GM21717 (cell line): ENCODE measurements at regions not wholly inside any gene's neighbourhood (a gene's known extent, or its start where the extent isn't known, plus 50 kb on each side); places are given as distances from the start of the nearest gene placed in this dataset.

Source experiments
- ATAC-seq: cut with Tn5 transposase; IDR thresholded peaks from one replicate; pipeline ENCODE4 v1.9.1; 2021; ENCODE audit warnings: mild to moderate bottlenecking, moderate library complexity; ENCODE audit not compliant: unreplicated experiment

GRCh38 chr12:4137015-4137414 is 136.5 kb upstream of the CCND2 start:
- ATAC-seq = no peak

- ATAC-seq = peak; percentile 74
Observed at GRCh38 chr12:4135919-4136605, 137.5 kb upstream of the CCND2 start.

- no peak for ATAC-seq
Observed at GRCh38 chr12:4134448-4135263, 138.9 kb upstream of the CCND2 start.

- ATAC-seq = no peak
Observed at GRCh38 chr12:4133636-4134447, 139.7 kb upstream of the CCND2 start.

- no peak for ATAC-seq
Observed at GRCh38 chr12:4133029-4133428, 140.5 kb upstream of the CCND2 start.

GRCh38 chr12:4121506-4122020 is 152.0 kb upstream of the CCND2 start:
- no peak for ATAC-seq

GRCh38 chr12:4120316-4120917 is 153.1 kb upstream of the CCND2 start:
- no peak for ATAC-seq

GRCh38 chr12:4119157-4119761 is 154.3 kb upstream of the CCND2 start:
- peak; percentile 73 for ATAC-seq

- ATAC-seq = peak; percentile 24
Observed at GRCh38 chr12:4118601-4119156, 154.9 kb upstream of the CCND2 start.

- peak; percentile 37 for ATAC-seq
Observed at GRCh38 chr12:4118017-4118510, 155.5 kb upstream of the CCND2 start.

GRCh38 chr12:4117386-4118016 is 156.1 kb upstream of the CCND2 start:
- no peak for ATAC-seq

GRCh38 chr12:4116251-4117111 is 157.1 kb upstream of the CCND2 start:
- no peak for ATAC-seq

- ATAC-seq = no peak
Observed at GRCh38 chr12:4115570-4115969, 158.0 kb upstream of the CCND2 start.

- ATAC-seq = no peak
Observed at GRCh38 chr12:4114986-4115385, 158.6 kb upstream of the CCND2 start.

GRCh38 chr12:4112734-4113325 is 160.7 kb upstream of the CCND2 start:
- ATAC-seq = no peak

- ATAC-seq = no peak
Observed at GRCh38 chr12:4112290-4112689, 161.3 kb upstream of the CCND2 start.

- ATAC-seq = no peak
Observed at GRCh38 chr12:4111010-4111409, 162.6 kb upstream of the CCND2 start.

GRCh38 chr12:4109826-4110225 is 163.7 kb upstream of the CCND2 start:
- no peak for ATAC-seq
